ENCODE measurements at regions not wholly inside any gene's neighbourhood (a gene's known extent, or its start where the extent isn't known, plus 50 kb on each side); places are given as distances from the start of the nearest gene placed in this dataset.

GRCh38 chr18:55738483-55739114, 150.6 kb upstream of the TCF4 start:
- 70% methylated on average over 3 of the region's 3 CpGs for WGBS
- Histone ChIP-seq H3K4me3 (no peak overlapping the region), H3K27me3 (replicated peaks; ENCODE audit: insufficient read depth) (no peaks in the 10 kb centered on the region), H3K27ac (no peak overlapping the region), H3K4me1 (replicated peaks) (no peaks in the 10 kb centered on the region), H3K9me3 (no peaks in the 10 kb centered on the region), H3K36me3 (no peaks in the 10 kb centered on the region)
- no peak for TF ChIP-seq POLR2AphosphoS5 (IDR thresholded peaks at IDR 0.05)
- TF ChIP-seq, protein P1, sequence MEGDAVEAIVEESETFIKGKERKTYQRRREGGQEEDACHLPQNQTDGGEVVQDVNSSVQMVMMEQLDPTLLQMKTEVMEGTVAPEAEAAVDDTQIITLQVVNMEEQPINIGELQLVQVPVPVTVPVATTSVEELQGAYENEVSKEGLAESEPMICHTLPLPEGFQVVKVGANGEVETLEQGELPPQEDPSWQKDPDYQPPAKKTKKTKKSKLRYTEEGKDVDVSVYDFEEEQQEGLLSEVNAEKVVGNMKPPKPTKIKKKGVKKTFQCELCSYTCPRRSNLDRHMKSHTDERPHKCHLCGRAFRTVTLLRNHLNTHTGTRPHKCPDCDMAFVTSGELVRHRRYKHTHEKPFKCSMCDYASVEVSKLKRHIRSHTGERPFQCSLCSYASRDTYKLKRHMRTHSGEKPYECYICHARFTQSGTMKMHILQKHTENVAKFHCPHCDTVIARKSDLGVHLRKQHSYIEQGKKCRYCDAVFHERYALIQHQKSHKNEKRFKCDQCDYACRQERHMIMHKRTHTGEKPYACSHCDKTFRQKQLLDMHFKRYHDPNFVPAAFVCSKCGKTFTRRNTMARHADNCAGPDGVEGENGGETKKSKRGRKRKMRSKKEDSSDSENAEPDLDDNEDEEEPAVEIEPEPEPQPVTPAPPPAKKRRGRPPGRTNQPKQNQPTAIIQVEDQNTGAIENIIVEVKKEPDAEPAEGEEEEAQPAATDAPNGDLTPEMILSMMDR (IDR thresholded peaks at IDR 0.05) = no peak
- intact Hi-C loops (cut with DNase I) = no loop called here
- no peak for DNase-seq (ENCODE audit: low spot score)

- Histone ChIP-seq H3K9me3 (no peaks in the 10 kb centered on the region), H3K4me1 (replicated peaks) (no peaks in the 10 kb centered on the region), H3K4me3 (no peak overlapping the region), H3K27ac (no peak overlapping the region), H3K27me3 (replicated peaks; ENCODE audit: insufficient read depth) (no peaks in the 10 kb centered on the region), H3K36me3 (no peaks in the 10 kb centered on the region)
- no peak for DNase-seq (ENCODE audit: low spot score)
- 57% methylated on average over 1 of the region's 1 CpG for WGBS
- intact Hi-C loops (cut with DNase I) = no loop called here
- TF ChIP-seq, protein P1 (IDR thresholded peaks at IDR 0.05) = no peak
- TF ChIP-seq POLR2A (IDR thresholded peaks at IDR 0.05) (no peak), POLR2AphosphoS5 (IDR thresholded peaks at IDR 0.05) (no peak)
These were observed 149.9 kb upstream of the TCF4 start for GRCh38 chr18:55737781-55738468.

DNA sequence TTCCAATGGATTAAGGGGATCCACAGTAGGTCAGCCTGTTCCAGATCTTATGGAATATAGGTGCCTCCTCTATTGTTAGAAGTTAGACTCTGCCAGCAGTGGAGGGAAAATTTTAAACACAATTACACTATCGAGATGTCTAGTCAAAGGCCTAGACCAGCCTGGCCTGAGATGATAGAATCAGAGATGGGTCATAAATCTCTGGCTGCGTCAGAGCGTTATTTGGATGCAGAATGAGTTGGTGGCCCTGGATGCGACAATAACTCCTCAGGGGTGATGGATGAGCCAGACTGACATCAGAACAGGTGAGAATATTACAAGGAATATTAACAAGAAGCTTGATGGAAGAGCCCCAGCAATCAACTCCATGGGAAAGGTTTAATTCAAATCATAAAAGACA, 149.3 kb upstream of the TCF4 start:
- TF ChIP-seq, protein P1 (IDR thresholded peaks at IDR 0.05) = no peak
- Histone ChIP-seq H3K27ac (no peak overlapping the region), H3K9me3 (no peaks in the 10 kb centered on the region), H3K27me3 (replicated peaks; ENCODE audit: insufficient read depth) (no peaks in the 10 kb centered on the region), H3K36me3 (no peaks in the 10 kb centered on the region), H3K4me1 (replicated peaks) (no peaks in the 10 kb centered on the region), H3K4me3 (no peak overlapping the region)
- WGBS = 94% methylated on average over 4 of the region's 4 CpGs
- intact Hi-C loops (cut with DNase I) = no loop called here
- DNase-seq (ENCODE audit: low spot score) = no peak

DNA sequence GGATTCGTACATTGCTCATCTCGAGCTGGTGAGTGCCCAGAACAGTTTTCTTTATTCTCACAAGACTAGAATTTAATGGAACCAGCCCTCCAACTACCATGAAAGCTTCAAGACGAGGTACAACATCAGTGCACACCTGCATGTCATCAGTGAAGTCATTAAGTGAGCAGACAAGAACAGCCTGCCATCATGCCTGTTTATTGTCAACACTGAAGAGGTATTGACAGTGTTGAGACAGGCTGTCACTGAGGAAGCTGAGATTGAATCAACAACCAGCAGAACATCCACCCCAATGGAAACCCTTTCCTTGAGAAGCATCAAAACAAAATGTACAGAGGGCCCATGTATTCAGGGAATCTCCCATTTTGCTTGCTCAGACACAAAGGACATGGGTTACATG, 148.0 kb upstream of the TCF4 start:
- 74% methylated on average over 3 of the region's 3 CpGs for WGBS
- TF ChIP-seq POLR2A (IDR thresholded peaks at IDR 0.05) (no peak), POLR2AphosphoS5 (IDR thresholded peaks at IDR 0.05) (no peak)
- TF ChIP-seq, protein P1 (IDR thresholded peaks at IDR 0.05) = no peak
- intact Hi-C loops (cut with DNase I) = no loop called here
- no peaks in the 10 kb centered on the region for H3K27me3 ChIP-seq (replicated peaks; ENCODE audit: insufficient read depth)
- H3K27ac ChIP-seq = no peak overlapping the region
- no peak for DNase-seq (ENCODE audit: low spot score)
- H3K4me3 ChIP-seq = no peak overlapping the region
- no peaks in the 10 kb centered on the region for H3K36me3 ChIP-seq
- no peaks in the 10 kb centered on the region for H3K4me1 ChIP-seq (replicated peaks)
- no peaks in the 10 kb centered on the region for H3K9me3 ChIP-seq

All from prostate gland (tissue), 2 donors.